ACC112 (cell line): ENCODE measurements at regions not wholly inside any gene's neighbourhood (a gene's known extent, or its start where the extent isn't known, plus 50 kb on each side); places are given as distances from the start of the nearest gene placed in this dataset.

Experiments used
- H2AFZ ChIP-seq: fragments of 200-600 bp; sonication (generic); one replicate; pipeline ENCODE4 v1.6.0; 2017; ENCODE audit warnings: antibody characterized with exemption, low read length; ENCODE audit not compliant: unreplicated experiment
- H3K27ac ChIP-seq: fragments of 200-600 bp; sonication (generic); 2 replicates; pipeline ENCODE4 v1.5.1; 2014; ENCODE audit warnings: low read depth, mild to moderate bottlenecking, antibody characterized with exemption, low read length, moderate library complexity
- H3K27me3 ChIP-seq: fragments of 200-600 bp; sonication (generic); 2 replicates; pipeline ENCODE4 v1.6.1; 2014; ENCODE audit warnings: mild to moderate bottlenecking, antibody characterized with exemption, low read length, moderate library complexity, mixed read lengths; ENCODE audit not compliant: insufficient read depth
- H3K36me3 ChIP-seq: fragments of 200-600 bp; sonication (generic); 2 replicates; pipeline ENCODE4 v1.6.1; 2016; ENCODE audit warnings: mild to moderate bottlenecking, antibody characterized with exemption, low read length, moderate library complexity, mixed read lengths; ENCODE audit not compliant: insufficient read depth
- H3K4me1 ChIP-seq: fragments of 200-600 bp; sonication (generic); one replicate; pipeline ENCODE4 v1.6.1; 2016; ENCODE audit warnings: low read length, mixed read lengths; ENCODE audit not compliant: insufficient read depth, unreplicated experiment, control insufficient read depth
- H3K4me3 ChIP-seq: fragments of 200-600 bp; sonication (generic); 2 replicates; pipeline ENCODE4 v1.5.1; 2014; ENCODE audit warnings: mild to moderate bottlenecking, low read depth, low read length
- H3K79me2 ChIP-seq: fragments of 200-600 bp; sonication (generic); one replicate; pipeline ENCODE4 v1.6.0; 2016; ENCODE audit warnings: low read length; ENCODE audit not compliant: control insufficient read depth, unreplicated experiment, insufficient read depth

DNA sequence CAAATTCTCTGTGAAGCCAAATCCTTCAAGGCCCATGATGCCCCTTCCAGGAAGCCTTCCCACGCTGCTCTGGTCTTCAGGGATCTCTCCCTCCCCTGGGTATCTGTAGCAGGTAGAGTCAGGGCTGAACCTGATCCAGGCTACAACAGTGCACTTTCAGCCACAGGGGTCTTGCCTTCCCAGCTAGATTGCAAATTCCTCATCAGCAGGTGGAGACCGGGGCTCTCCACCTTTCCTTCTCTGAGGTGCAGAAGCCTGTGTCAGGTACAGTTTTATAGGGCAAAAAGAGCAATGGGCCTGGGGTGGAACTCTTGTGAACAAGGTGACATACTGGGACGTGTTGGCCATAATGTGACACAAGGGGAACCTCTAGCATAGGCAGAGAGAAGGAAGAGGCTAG, 312.9 kb downstream of the MYCN start:
- Histone ChIP-seq H2AFZ (no peak overlapping the region), H3K4me3 (no peak overlapping the region), H3K4me1 (no peaks in the 10 kb centered on the region), H3K36me3 (no peaks in the 10 kb centered on the region), H3K27me3 (no peaks in the 10 kb centered on the region), H3K79me2 (no peaks in the 10 kb centered on the region), H3K27ac (no peak overlapping the region)

DNA sequence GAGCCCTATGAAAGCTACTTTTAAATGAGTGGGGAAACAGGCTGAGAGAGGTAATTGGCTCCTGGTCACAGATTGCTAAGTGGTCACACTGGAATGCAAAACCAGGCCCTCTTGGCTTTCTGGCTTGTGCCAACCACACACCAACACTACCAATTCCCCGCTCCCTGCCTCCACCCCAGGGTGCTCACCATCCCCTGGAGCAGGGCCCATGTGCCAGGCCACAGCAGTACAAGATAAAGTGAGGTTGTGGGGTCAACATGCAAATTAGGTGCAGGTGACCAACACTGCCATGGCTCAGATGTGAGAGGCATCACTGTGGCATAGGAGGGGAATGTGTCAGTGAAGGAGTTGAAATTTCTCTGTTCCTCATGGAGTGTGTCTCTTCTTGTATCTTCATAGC, 312.5 kb downstream of the MYCN start:
- no peaks in the 10 kb centered on the region for H3K4me1 ChIP-seq
- no peaks in the 10 kb centered on the region for H3K27me3 ChIP-seq
- H3K4me3 ChIP-seq, result no peak overlapping the region

DNA sequence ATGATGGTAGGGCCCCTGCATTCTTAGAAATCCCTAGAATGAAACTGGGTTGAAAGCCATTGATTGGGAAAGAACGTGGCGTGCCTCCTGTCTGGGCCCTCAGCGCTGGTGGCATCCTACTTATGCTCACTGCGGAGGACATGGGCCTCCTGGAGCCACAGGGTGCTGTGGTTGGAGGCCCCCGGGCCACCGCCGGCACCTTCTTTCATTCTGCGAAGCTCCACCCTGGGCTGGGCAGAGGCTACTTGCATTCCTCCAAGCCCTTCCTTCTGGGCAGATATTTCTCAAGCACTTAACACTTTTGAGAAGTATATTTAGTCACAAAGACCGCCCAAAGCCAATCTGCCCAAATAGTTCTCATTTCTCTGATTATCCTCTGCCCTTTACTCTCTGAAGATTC, 311.9 kb downstream of the MYCN start:
- Histone ChIP-seq H3K36me3 (no peaks in the 10 kb centered on the region), H3K4me3 (no peak overlapping the region), H3K4me1 (no peaks in the 10 kb centered on the region), H2AFZ (no peak overlapping the region), H3K27ac (no peak overlapping the region), H3K27me3 (no peaks in the 10 kb centered on the region), H3K79me2 (no peaks in the 10 kb centered on the region)

More for the DNA sequence above, 312.5 kb downstream of the MYCN start:
- Histone ChIP-seq H2AFZ (no peak overlapping the region), H3K79me2 (no peaks in the 10 kb centered on the region), H3K27ac (no peak overlapping the region), H3K36me3 (no peaks in the 10 kb centered on the region)

DNA sequence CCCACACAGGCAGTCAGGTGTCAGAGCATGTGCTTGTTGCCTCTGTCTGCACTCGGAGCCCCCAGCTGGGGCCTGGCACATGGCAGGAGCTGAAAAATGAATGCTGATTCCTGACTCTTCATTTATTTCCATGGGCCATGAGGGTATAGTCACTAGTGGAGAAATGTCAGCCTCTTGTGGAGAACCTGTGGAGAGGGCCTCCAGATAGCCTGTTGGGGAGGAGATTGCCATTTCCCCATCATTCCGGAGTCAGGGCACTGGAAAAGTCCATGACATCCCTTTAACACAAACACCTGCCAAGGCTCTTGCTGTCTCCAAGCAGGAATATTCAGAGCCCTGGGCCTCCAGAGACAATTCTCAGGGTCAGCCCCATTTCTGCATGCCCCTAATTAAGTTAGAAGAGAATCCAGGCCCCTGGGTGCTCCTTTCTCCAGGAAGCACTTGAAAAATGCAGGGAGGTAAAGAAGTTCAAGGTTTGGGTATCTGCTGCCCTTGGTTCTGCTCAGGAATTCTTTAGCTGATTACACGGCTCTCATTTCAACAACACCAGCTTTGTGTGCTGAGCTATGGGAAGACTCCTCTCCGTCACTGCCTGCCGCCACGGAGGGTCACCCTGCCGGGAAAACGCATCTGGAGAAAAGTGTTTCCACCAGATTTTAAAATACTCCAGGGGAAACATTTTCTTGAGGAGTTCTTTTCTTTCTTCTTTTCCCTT, 311.3 kb downstream of the MYCN start:
- Histone ChIP-seq H3K4me3 (no peak overlapping the region), H3K27ac (no peak overlapping the region), H3K79me2 (no peaks in the 10 kb centered on the region), H3K27me3 (no peaks in the 10 kb centered on the region), H2AFZ (no peak overlapping the region), H3K36me3 (no peaks in the 10 kb centered on the region), H3K4me1 (no peaks in the 10 kb centered on the region)

DNA sequence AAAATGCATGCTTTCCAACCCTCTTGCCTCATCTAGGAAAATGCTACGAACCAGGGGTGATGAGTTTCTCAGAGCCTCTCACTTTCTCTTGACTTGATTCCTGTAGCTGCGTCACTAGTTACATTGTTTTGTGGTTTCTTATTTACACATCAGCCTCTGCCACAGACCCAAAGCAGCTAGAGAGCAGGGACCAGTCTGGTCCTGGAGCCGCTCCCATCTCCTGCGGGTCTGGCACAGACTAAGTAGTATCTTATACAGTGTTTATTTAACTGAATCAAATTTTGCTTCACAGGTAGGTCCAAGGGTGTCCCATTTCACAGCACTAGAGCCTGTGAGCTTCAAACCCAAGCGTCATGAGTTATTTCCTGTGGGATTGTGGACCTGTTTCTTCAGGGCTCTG, 310.5 kb downstream of the MYCN start:
- Histone ChIP-seq H3K36me3 (no peaks in the 10 kb centered on the region), H3K27me3 (no peaks in the 10 kb centered on the region), H3K79me2 (no peaks in the 10 kb centered on the region), H3K4me3 (no peak overlapping the region), H3K4me1 (no peaks in the 10 kb centered on the region), H2AFZ (no peak overlapping the region), H3K27ac (no peak overlapping the region)

DNA sequence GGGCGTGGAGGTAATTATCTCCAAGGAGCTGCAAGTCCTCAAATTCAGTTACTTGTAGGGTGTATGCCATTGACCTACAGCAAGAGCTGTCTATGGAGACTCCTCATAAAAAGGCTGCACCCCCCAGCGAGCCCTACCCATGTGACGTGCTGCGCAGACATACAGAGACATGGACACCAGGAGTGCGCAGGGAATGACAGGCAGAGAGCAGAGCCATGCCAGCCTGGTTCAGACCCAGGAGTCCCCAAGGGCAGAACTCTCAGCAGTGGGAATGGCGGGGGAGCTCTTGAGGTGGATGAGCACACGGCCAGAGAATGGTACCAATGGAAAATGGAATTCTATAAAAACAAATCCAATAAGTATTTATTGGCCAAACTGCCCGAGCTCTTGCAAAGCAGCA, 310.1 kb downstream of the MYCN start:
- Histone ChIP-seq H3K36me3 (no peaks in the 10 kb centered on the region), H2AFZ (no peak overlapping the region), H3K27me3 (no peaks in the 10 kb centered on the region), H3K27ac (no peak overlapping the region), H3K79me2 (no peaks in the 10 kb centered on the region), H3K4me1 (no peaks in the 10 kb centered on the region), H3K4me3 (no peak overlapping the region)

DNA sequence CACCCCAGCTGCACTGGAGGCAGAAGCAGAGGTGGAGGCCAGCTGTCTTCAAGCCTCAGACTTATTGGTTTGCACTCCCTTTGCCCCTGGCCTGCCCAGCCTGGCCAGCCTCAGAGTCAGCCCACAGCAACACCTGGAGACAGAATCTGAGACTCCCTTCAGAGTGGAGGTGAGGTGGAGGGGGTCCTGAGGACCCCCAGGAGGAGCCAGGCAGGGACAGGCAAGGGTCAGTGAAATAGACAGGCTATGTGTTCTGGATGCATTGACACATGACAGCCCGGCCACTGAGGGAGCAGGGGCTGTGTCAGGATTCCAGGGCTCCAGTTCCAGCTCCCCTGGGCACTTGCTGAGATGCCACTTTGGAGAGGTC, 309.7 kb downstream of the MYCN start:
- Histone ChIP-seq H3K4me1 (no peaks in the 10 kb centered on the region), H3K27ac (no peak overlapping the region), H3K27me3 (no peaks in the 10 kb centered on the region), H3K4me3 (no peak overlapping the region), H3K79me2 (no peaks in the 10 kb centered on the region), H3K36me3 (no peaks in the 10 kb centered on the region), H2AFZ (no peak overlapping the region)

DNA sequence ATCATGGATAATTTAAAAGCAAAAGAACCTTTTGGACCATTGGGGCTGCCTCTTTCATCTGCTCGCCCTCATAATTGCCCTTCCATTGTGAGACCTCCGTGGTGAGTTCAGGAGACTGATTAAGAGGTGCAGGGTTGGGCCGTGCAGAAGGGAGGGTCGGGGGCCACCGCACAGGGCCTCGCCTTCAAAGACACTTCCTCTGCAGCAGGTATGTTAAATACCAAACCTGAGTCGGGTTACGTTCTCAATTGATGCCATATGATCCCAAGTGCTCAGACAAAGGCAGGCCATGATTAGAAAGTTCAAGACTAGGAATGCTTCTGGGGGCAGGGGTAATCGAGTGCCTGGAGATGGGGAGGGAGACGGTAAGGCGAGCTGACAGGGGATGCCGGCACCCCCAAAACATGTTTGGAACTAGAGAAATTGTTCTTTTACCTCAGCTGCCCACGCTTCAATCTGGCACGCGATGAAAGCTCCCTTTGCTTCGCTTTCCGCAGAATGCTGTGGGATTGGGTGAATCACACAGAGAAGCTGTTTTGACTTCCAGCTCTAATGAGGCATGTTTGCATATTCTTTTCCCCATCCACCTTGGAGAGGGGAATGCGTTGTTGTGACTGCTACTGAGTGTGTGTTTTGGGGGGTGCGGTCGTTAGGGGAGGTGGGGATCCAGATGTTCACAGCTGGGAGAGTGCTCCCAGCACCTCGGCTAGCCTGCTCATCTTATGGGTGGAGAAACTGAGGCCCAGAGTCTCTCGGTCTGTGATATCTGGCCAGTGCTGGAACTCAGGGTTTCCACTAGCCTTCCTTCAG, 309.1 kb downstream of the MYCN start:
- Histone ChIP-seq H3K36me3 (no peaks in the 10 kb centered on the region), H3K79me2 (no peaks in the 10 kb centered on the region), H3K27ac (no peak overlapping the region), H2AFZ (no peak overlapping the region), H3K4me1 (no peaks in the 10 kb centered on the region), H3K4me3 (no peak overlapping the region), H3K27me3 (no peaks in the 10 kb centered on the region)

DNA sequence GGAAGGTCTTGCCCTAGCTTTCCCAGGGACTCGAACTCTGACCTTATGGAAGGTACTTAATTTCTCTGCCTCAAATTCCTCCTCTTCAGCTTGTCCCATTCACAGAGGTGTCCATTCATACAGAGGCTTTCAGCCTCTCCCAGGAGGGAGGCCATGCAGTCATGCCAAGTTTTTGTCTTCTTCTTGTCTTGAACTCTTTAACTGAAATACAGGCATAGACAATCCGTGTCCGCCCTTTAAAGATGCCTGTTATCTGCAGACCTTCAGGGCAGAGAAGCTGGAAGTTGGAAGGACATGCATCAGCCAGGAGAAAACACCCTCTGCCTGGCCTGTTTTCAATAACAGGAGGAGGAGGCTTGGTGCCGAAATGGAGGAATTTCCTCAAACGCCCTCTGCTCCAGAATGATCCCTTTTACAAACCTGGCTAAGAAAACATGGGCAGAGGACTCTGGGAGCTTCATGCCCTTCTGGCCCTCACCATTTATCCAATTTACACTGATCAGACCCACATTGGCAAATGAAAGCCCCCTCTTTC, 308.3 kb downstream of the MYCN start:
- H3K36me3 ChIP-seq, result no peaks in the 10 kb centered on the region
- H3K27me3 ChIP-seq, result no peaks in the 10 kb centered on the region
- H3K79me2 ChIP-seq, result no peaks in the 10 kb centered on the region
- H3K27ac ChIP-seq, result no peak overlapping the region
- no peak overlapping the region for H2AFZ ChIP-seq
- no peak overlapping the region for H3K4me3 ChIP-seq
- no peaks in the 10 kb centered on the region for H3K4me1 ChIP-seq

DNA sequence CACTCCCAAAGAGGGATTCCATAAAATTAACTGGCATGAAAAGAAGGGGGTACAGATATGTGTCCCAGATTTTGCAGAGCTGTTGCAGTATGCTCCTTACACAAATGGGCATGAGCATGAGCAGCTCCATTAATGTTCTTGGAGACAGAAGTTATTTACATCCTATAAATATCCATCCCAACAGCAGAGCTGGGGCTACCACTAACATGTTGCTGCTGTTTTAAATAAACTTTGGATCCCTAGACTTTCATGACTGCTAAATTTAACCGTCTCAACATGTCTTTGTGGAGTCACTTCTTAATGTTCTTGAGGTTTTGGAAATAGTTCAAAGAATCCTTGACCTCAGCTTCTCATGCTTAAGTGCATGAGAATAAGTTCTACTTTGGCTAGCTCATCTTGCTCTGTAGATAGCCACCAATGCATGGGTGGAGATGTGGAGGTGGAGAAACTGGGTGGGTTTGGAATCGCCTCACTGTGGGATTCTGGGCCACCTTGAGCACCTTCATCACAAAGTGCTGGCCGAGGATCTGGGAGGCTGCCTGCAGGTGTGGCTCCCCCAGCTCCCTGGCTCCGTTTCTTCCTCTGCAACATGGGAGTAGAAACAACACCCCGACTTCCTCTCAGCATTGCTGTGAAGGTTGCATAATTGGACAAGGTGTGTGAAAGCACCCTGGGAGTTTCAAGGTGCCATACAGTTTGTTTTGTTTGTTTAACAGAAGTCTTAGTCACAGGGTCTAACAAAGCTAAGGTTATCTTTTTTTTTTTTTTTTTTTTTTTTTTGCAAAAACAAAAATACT, 307.2 kb downstream of the MYCN start:
- Histone ChIP-seq H3K27ac (no peak overlapping the region), H3K4me3 (no peak overlapping the region), H3K4me1 (no peaks in the 10 kb centered on the region), H3K27me3 (no peaks in the 10 kb centered on the region), H3K79me2 (no peaks in the 10 kb centered on the region), H2AFZ (no peak overlapping the region), H3K36me3 (no peaks in the 10 kb centered on the region)
